GM23248 (cell line): ENCODE measurements at regions not wholly inside any gene's neighbourhood (a gene's known extent, or its start where the extent isn't known, plus 50 kb on each side); places are given as distances from the start of the nearest gene placed in this dataset.

ENCODE experiments used
- EZH2 ChIP-seq: fragments of 200-600 bp; sonication (generic); IDR thresholded peaks from 2 replicates; pipeline ENCODE4 v1.6.1; 2018; ENCODE audit warnings: antibody characterized with exemption, mild to moderate bottlenecking; ENCODE audit not compliant: insufficient read depth, poor library complexity, severe bottlenecking
- EZH2phosphoT487 ChIP-seq: fragments of 200-600 bp; sonication (generic); IDR thresholded peaks from 2 replicates; pipeline ENCODE4 v1.6.1; 2018; ENCODE audit warnings: antibody characterized with exemption, moderate library complexity, mild to moderate bottlenecking, low read depth; ENCODE audit not compliant: insufficient read depth

DNA sequence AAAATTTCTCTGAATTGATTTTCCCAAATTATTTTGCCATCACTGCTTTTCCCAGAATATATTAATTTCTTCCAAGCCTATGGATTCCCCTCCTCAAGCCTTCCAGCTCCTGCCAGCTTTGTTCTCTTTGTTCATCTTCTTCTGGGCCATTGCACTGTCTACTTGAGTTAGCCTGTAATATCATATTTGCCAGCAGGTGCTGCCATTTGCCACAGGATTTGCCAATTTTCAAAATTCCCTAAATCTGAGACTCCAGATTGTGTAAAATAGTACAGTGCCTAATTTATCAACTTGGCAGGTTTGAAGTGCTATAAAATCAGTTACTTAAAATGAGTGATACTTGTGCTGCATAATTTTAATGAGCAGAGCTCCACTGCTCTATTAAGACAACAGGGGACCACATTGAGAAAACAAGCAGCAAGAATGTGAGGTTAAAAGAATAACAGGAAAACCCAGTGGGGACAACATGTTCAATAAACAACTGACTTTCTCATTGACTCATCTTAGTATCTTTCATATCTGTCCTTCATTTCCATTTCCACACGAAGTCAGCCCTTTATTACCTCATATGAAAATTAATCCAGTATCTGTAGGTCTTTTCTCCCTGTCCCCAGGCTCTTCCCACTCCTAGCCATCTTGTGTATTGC is 84.6 kb upstream of the CCDC196 start:
- TF ChIP-seq EZH2phosphoT487: no peak
- TF ChIP-seq EZH2: no peak
